AG10803 (cell line): ENCODE measurements at regions not wholly inside any gene's neighbourhood (a gene's known extent, or its start where the extent isn't known, plus 50 kb on each side); places are given as distances from the start of the nearest gene placed in this dataset.

ENCODE experiments used
- DNase-seq: peaks from one replicate; pipeline ENCODE4 v3.0.0; 2010; ENCODE audit warnings: low read depth
- H3K4me3 ChIP-seq: 2 replicates; pipeline ENCODE4 v1.5.1; 2011; ENCODE audit warnings: mild to moderate bottlenecking, low read length, control low read depth
- TF ChIP-seq, protein P1 (sequence below): conservative IDR thresholded peaks from 2 replicates; pipeline ENCODE4 v1.5.1; 2011; ENCODE audit warnings: mild to moderate bottlenecking, low read length, control low read depth, inconsistent platforms

GRCh38 chr1:219526074-219526473, 86.8 kb downstream of the ZC3H11B start:
- no peak overlapping the region for H3K4me3 ChIP-seq
- TF ChIP-seq, protein P1, sequence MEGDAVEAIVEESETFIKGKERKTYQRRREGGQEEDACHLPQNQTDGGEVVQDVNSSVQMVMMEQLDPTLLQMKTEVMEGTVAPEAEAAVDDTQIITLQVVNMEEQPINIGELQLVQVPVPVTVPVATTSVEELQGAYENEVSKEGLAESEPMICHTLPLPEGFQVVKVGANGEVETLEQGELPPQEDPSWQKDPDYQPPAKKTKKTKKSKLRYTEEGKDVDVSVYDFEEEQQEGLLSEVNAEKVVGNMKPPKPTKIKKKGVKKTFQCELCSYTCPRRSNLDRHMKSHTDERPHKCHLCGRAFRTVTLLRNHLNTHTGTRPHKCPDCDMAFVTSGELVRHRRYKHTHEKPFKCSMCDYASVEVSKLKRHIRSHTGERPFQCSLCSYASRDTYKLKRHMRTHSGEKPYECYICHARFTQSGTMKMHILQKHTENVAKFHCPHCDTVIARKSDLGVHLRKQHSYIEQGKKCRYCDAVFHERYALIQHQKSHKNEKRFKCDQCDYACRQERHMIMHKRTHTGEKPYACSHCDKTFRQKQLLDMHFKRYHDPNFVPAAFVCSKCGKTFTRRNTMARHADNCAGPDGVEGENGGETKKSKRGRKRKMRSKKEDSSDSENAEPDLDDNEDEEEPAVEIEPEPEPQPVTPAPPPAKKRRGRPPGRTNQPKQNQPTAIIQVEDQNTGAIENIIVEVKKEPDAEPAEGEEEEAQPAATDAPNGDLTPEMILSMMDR, result no peak
- DNase-seq, result no peak

DNA sequence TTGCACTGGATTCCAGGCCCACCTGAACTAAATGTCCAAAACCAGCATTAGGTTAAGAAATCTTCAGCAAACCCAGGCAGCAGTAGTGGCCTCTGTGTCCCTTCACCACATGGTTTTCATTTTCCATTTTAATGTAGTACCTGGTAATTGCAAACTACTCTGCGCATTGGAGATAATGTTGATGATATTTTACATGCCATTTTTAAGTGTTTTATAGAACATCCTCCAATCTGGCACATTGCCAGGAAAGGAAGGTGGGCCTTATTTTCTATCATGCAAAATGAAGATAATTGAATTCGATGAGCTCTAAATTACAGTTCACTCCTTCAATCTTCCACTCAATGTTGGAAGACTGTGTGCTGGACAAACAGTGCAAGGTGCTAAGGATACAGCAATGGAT, 89.5 kb downstream of the ZC3H11B start:
- TF ChIP-seq, protein P1, result no peak
- no peak for DNase-seq
- no peak overlapping the region for H3K4me3 ChIP-seq

GRCh38 chr1:219521325-219521724, 91.6 kb downstream of the ZC3H11B start:
- TF ChIP-seq, protein P1, result no peak
- no peak overlapping the region for H3K4me3 ChIP-seq
- DNase-seq, result no peak

DNA sequence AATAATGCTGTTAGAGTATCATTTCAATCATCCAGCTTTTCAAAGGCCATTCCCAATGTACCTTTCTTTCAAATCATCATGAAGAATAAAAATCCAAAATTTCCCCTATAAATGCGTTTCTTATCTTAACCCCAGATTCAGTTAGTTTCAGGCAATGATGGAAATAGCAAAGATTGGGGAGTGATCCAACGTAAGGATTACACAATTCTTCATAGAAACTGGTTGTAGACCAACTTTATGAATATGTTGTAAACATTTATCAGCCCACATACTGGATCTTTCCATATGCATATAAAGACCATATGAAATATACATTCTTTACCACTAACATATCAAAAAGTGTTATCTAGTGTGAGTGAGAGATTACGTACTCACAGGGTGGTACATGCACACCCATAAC, 92.7 kb downstream of the ZC3H11B start:
- H3K4me3 ChIP-seq, result no peak overlapping the region
- TF ChIP-seq, protein P1, result no peak
- no peak for DNase-seq

DNA sequence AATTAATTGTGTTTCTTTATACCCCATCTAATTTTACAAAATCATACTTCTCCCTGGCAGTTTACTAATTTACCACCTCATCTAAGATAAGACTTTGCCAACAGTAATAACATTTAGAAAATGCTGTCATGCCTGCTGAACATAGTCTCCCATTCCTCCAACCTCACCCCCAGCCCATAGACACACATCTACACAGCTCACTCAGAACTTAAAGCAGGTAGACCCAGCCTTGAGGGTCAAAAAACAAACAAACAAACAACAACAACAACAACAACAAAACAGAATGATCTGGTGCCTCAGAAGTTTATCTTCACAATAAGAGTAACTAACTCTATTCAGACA, 94.0 kb downstream of the ZC3H11B start:
- no peak for DNase-seq
- H3K4me3 ChIP-seq, result no peak overlapping the region
- TF ChIP-seq, protein P1, result no peak

GRCh38 chr1:219518168-219518906, 94.6 kb downstream of the ZC3H11B start:
- TF ChIP-seq, protein P1, result no peak
- peak; percentile 17 for DNase-seq
- H3K4me3 ChIP-seq, result no peak overlapping the region

GRCh38 chr1:219517031-219517430, 95.9 kb downstream of the ZC3H11B start:
- TF ChIP-seq, protein P1, result no peak
- H3K4me3 ChIP-seq, result no peak overlapping the region
- no peak for DNase-seq
